NCI-H187 (cell line): ENCODE measurements at regions not wholly inside any gene's neighbourhood (a gene's known extent, or its start where the extent isn't known, plus 50 kb on each side); places are given as distances from the start of the nearest gene placed in this dataset.
"Not testable (repeated sequence)": the region's sequence is repeated elsewhere in the genome, so short reads cannot be mapped to it uniquely, and the experiment has no call there.

Experiments used
- DNase-seq, 2 experiments: peaks; one replicate each; lab custom pipeline; 2025; lab: John Stamatoyannopoulos, UW

DNA sequence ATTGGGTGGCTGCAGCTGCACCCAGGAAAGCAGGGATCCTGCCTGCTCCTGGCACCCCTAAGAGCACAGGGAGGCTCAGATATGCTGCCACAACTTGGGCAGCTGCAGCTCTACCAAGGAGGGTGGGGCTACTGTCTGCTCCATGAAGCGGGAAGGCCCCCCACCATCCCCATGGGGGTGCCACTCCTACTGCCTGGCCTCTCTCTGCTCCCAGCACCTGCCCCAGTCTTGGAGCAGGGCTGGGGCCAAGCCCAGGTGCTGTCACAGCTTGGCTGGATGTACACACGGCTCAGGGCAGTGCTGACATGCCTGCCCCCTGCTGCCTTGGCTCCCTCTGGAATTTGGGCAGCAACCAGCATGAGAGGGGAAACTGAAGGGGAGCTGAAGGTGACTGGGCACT lies 214.7 kb upstream of the PLPPR1 start:
- DNase-seq: no peak

DNA sequence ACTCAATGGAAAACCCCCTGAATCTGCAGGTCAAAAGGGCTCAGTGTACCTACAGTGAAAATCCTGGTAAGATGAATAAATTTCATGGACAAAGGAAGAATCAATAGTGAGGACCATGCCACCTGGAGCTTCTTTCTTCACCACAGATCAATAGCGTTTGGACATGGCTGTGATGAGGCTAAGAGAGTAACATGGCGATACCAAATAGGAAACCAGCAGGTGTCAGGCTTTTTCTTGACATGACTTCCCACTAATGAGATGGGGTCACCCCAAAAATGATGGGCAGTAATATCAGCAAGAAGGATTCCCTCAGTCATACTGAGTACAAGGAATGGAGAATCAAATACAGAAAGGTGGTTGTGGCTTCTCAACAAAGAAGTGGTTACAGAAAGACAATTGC lies 208.5 kb upstream of the PLPPR1 start:
- DNase-seq: no peak

DNA sequence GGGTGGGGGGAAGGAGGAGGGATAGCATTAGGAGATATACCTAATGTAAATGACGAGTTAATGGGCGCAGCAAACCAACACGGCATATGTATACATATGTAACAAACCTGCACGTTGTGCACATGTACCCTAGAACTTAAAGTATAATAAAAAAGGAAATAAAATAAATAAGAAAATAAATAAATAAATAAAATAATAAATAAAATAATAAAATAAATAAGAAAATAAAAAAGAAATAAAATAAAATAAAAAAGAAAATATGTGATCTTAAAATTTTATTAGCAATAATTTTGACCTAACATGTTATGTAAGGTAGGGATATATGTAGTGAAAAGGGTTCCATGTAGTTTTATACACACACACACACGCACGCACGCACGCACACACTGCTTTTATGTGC lies 195.5 kb upstream of the PLPPR1 start:
- DNase-seq: not testable (repeated sequence)

DNA sequence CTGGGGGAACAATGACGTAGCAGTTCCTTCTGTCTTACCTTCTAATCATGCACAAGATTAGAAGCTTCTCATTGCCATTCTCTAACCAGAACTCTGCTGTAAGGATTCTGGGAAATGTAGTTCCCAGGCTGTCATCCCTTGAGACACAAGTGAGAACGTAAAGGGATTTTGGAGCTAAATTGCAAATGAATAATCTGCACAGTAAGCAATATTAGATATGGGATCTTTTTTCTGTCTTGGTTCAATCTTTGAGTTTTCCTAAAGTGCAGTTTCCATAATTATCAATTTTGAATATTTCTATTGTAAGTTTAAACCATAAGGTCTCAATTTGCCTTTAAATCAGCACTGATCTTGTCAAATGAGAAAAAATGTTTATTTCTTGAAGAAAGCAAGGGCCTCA lies 189.7 kb upstream of the PLPPR1 start:
- DNase-seq: no peak

DNA sequence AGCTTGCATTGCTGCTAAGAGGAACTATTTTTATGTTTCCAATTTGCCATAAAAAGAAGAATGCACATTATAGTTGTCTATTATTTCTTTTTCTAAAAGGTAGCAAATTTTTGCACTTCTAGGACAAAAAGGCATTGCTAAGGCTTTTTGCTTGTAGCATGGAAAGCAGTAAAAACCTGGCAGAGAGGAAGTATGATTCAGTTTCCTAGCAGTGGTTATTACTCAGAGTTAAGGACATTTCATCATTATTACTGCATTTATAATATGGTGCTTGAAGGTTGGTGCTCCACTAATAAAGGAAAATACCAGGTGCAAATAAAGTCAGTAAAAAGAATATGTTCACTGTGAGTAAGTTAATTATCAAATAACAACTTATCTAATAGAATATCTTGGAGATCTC lies 179.8 kb upstream of the PLPPR1 start:
- no peak for DNase-seq

DNA sequence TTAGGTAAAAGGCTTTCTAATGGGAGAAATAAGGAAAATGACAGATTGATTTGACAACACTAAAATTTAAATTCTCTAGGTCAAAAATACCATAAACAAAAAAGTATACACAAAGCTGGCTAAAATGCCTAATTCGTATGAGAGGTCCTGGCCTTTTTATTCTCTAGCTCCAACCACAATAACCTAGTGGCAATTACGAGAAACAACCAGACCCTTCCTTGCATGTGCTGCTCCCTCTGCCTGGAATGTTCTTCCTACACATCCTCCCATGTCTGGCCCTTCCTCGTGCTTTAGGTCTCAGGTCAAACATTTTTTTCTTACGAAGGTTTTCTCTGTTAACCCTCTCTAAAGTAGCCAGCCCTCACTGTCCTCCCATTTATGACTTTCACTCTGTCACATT lies 176.4 kb upstream of the PLPPR1 start:
- DNase-seq: no peak

DNA sequence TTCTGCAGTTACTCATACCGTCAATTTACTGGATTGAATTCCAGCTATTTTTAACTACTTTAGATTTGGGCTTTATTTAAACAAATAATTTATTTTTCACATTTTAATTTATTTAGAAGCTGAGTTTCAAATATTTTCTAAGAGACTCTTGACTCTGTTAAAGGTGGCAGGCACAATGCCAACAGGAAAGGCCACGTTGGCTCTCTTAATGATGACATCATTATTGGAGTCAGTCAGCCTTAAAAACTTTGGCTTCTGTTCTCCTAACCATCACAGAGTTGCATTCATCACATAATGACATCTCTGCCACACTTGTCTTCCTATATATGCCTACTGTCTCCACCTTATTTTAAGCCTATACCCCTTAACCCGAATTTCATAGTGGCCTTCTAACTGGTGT lies 172.3 kb upstream of the PLPPR1 start:
- DNase-seq: no peak

DNA sequence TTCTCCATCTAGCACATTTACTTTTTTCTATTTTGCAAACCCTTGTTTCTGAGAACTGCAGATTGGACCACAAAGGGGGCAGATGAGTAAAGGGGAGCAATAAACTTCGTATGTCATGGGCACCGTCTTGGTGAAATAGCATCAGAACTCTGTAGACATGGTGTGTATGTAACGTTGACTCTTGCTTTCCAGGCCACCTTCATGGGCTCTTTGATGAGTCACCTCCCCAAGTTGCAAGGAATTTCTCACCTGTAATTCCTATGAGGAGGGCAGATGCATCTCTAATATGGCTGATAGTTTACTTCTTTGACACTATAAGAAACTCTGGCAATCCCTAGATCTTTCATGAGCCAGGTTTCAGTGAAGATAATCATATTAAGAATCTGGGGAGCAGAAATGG lies 163.4 kb upstream of the PLPPR1 start:
- DNase-seq: no peak

DNA sequence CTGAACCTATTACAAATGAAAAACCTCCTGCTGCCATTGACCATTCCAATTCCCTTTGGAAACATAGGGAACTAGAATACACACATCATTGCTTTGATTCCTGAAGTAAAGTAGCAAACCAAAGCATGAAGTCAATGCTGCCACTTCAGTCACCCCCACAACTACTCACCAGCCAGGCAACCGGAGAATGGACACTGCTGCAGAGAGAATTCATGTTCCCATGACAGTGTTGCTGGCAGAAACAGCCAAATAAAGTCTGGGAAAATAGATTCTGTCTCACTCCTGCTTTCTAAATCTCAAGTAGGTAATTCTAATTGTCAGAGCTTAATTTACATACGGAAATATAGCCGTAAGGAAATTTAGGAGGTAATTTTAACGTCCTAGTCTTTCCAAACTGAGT lies 162.9 kb upstream of the PLPPR1 start:
- no peak for DNase-seq

DNA sequence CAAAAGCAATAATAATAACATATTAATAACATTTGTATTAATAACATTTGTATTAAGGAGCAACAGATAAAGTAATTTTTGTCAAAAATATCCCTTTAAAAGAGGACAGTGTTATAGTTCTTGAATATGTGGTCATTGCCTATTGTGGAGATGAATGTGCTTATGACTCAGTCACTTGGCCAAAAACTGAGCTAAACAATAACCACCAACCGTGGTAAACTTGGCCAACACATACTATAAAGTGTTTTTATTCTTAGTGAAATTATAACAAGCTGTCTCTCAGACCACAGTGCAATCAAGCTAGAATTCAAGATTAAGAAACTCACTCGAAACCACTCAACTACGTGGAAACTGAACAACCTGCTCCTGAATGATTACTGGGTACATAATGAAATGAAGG lies 159.2 kb upstream of the PLPPR1 start:
- DNase-seq: no peak

DNA sequence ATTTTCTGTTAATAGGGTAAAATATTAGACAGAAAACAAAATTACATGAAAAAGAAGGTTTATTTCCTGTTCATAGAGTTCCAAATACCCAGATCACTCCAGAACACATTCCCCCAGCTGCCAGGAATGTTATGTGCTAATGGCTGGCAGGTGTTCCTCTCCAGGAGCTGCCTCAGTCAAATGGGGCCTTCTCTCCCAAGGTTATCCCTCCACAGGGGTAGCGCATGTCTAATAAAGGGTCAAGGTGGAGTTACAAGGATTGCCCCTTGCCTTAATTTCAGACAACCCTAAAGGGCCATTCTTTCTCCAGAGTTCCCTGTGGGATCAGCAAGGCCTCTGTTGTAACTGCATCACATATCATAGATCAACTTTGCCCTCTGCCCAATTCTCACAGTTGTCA lies 148.6 kb upstream of the PLPPR1 start:
- no peak for DNase-seq

DNA sequence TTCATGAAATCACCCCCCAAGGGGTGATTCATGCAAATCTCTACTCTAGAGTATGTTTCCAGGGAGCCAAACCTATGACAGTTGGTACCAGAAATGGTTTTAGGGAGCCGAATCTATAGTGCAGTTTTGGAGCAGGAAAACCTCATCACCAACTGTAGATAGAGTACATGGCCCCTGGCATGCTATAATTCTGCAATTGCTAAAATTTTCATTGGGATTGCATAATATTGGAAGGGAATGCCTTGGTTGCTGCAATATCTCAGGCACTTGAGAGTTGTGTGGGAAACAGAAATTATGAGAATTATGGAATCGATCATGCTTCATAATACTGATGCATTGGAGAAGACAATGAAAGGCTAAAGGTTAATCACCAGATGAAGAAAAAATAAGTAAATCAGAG lies 148.2 kb upstream of the PLPPR1 start:
- DNase-seq: no peak

DNA sequence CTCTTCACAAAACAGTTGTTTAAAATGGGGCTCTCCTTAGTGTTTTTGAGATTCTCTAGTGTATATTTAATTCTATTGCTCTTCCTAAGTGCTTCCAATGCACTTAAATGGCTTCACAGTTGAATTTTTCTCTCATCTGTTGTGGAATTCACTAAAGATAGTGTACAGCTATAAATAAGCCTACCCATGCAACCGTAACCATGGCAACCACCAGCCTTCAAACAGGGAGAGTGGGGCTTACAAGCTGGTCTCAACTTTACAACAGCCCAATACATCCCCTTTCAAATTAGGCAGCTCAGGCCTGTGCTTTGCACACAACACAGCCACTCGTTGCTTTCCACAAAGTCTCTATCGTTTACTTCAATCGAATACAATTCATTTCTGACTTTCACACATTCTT lies 144.0 kb upstream of the PLPPR1 start:
- DNase-seq: no peak

DNA sequence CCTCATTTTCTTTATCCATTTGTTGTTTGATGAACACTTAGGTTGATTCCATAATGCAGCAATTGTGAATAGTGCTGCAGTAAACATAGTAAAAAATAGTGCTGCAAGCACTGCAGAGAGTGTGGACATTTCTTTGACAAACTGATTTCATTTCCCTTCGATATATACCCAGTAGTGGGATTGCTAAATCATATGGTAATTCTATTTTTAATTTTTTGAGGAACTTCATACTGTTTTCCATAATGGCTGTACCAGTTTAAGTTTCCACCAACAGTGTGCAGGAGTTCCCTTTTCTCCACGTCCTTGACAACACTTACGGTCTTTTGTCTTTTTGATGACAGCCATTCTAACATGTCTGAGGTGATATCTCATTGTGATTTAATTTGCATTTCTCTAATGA lies 138.2 kb upstream of the PLPPR1 start:
- DNase-seq: no peak

DNA sequence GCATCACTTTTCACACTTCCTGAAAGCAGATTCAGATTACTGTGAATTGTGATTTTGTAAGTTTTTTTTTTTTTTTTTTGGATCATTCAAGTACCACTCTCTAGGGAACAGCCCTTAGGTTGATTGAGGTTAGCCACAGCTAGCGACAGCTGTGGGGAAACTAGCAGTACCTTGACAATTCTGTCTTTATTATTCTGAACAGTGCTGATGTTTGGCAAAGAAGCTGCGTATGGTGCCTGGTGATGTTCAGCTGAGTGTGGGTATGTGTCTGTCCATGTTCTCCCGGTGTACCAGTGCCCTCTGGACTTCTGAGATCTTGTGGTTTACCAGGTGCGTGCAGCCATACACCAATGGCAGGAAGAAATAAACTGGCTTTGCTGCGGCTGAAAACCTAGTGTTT lies 117.3 kb upstream of the PLPPR1 start:
- DNase-seq: peak; percentile 22 to 29

DNA sequence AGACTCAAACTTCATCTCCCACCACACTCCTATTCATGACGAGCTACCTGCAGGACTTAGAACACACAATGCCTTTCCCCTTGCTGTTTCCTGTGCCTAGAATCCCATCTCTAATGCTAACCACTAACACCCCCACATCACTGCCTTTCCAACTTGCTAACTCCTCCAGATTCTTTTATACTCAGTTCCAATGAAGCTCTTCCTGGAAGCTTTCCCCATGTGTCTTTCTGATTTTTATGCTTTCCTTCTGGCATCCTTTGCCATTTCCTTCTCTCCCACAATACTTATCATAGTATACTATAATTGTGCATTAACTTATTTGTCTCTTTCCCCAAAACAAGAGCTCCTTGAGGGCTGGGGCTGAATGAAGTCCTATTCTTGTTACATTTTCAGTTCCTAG lies 115.3 kb upstream of the PLPPR1 start:
- DNase-seq: no peak

DNA sequence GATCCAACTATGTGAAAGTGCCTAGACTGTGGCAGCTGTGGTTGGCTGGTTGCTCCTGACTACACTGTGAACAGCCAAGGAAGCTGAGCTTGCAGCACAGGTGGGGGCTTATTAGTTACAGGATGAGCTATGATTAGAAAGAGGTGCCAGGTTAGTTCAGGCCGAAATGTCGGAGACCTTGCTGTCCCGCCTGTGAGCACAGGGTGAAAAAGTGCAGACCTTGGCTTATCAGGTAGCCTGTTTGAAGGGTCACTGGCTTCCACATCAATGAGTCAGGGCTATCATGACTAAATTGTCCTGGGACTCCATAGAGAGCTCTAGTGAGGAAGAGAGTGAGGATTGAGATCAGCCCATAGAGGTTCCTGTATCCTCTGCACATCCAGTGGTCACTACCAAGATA lies 114.3 kb upstream of the PLPPR1 start:
- no peak for DNase-seq

DNA sequence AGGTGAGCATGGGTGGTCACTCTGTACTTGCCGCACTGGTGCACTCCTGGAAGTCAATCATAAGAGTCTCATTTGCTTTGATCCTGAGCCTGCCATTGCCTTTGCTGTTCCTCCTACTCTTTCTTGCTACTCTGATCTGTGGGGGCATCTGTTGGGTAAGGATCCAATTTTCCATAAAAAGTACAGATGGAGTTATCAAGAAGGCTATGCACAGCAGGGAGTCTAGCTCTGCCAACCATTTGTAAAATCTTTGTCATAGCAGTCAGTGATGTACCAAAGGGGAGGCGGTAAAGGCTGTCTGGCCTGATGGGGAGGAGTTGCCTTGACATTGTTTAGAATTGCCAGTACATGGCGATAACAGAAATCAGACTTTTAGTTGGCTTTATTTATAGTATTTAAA lies 109.0 kb upstream of the PLPPR1 start:
- no peak for DNase-seq

DNA sequence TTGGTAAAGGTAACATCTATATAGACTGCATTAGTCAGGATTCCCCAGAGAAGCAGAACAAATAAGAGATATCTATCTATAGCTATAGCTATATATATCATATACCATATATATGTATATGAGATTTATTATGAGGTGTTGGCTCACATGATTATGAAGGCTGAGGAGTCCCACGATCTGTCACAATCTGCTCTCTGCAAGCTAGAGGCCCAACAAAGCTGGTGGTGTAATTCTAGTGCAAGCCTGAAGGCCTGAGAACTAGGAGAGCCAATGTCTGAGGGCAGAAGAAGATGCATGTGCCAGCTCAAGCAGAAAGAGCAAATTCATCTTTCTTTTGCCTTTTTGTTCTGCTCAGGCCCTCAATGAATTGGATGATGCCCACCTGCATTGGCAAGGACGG lies 102.2 kb upstream of the PLPPR1 start:
- no peak for DNase-seq

DNA sequence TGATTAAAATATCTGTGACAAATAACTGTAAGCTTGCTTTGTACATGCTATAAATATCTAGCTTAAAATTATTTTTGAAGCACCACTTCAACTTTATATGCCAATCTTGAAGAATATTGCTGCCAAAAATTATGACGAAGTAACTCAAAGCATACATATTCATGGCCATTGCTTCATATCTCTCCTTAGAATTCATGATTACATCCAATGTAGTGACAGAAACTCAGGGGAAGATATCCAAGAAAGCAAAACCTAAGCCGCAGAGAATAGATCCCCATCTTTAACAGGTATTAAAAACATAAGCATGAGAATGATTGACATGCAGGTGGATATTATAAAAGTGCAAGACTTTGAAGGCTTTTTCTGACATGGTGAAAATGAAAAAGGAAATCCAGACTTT lies 100.8 kb upstream of the PLPPR1 start:
- no peak for DNase-seq

DNA sequence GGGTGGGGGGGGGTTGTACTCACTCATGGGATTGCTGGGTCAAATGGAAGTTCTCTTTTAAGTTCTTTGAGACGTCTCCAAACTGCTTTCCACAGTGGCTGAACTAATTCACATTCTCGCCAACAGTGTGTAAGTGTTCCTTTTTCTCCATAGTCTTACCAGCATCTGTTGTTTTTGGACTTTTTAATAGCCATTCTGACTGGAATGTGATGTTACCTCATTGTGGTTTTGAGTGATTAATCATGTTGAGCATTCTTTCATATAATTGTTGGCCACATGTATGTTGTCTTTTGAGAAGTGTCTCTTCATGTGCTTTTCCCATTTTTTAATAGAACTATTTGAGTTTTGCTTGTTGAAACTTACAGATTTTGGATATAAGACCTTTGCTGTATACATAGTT lies 94.9 kb upstream of the PLPPR1 start:
- DNase-seq: no peak

DNA sequence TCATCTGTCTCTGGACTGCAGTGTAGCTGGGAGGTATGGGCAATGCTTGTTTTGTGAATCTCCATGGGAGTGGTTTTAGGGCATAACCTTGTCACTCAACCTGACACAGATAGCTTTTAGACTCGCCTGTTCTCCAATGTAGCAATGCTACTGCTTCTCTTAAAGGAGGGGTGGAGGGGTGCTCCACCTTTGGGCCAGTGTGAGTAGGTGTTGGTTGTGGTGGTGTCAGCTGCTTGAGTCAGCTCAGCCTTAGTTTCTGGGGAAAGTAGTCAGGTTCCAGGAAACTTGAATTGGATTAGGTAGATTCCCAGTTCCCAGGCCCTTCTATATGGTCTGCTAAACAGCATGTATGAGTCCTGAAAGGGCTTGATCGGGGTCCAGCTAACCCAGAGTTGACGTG lies 91.1 kb upstream of the PLPPR1 start:
- DNase-seq: no peak

DNA sequence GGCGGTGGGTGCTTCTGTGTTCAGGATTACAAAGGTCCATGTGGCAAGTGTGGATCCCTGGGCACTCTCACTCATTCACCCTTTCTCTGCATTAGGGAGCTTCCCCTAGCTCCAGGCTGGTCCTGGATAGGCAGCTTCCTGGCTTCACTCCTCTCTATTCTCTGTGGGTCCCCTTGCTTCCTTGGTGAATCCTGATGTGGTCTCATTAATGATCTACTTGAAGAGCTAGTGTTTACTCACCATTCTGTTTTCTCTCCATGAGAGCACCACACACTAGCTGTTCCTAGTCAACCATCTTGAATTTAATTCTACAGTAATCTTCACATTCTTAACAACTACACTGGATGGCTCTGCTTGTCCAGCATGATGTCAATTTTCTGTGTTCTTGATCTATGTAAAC lies 90.0 kb upstream of the PLPPR1 start:
- DNase-seq: no peak

DNA sequence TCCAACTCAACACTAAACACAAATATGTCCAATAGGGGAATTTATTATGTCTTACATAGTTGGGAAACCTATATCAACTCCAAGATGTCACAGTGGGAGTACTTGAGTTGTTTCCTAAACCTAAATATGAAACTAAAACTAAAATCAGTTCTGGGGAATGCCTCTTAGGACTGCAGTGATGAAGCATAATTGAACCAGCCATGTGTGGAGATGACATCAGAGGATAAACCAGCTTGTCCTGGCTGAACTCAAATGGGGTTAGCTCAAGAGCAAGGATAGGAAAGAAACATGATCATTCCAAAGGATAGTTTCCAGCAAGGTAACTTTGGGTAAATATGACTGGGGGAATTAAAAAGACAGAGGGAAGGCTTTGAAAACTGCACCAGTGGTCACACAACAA lies 88.9 kb upstream of the PLPPR1 start:
- no peak for DNase-seq

DNA sequence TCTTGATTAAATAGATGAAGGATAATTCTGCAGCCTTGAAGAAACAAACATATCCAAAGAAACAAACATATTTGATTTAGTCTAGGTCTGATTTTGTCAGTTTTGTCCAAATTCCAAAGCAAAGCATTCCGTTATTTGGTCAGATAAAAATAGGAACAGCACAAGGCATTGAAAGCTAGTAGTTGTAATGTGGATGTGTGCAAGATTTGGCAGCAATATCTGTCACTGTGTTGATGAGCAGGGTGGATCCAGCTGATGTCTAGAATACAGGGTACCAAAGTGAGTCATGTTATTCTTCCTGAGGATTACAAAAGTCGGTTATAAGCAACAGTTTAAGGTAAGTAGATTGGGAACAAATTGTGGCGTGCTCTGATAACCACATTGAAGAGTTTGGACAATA lies 69.3 kb upstream of the PLPPR1 start:
- DNase-seq: no peak
